HUES64 (cell line): ENCODE measurements at regions not wholly inside any gene's neighbourhood (a gene's known extent, or its start where the extent isn't known, plus 50 kb on each side); places are given as distances from the start of the nearest gene placed in this dataset.
"Not testable (repeated sequence)": the region's sequence is repeated elsewhere in the genome, so short reads cannot be mapped to it uniquely, and the experiment has no call there.

ENCODE experiments used
- H3K27ac ChIP-seq: 2 replicates; pipeline ENCODE4 v1.7.0; 2013; ENCODE audit warnings: low read depth, low read length, inconsistent platforms
- H3K27me3 ChIP-seq: 2 replicates; pipeline ENCODE4 v1.6.1; 2013; ENCODE audit warnings: mild to moderate bottlenecking, low read length; ENCODE audit not compliant: insufficient read depth
- H3K36me3 ChIP-seq: 2 replicates; pipeline ENCODE4 v1.6.1; 2013; ENCODE audit warnings: mild to moderate bottlenecking, low read length; ENCODE audit not compliant: insufficient read depth
- H3K4me1 ChIP-seq: 2 replicates; pipeline ENCODE4 v1.6.1; 2013; ENCODE audit warnings: mild to moderate bottlenecking, low read length, moderate library complexity; ENCODE audit not compliant: insufficient read depth
- H3K4me3 ChIP-seq: 2 replicates; pipeline ENCODE4 v1.5.1; 2013; ENCODE audit warnings: mild to moderate bottlenecking, low read length, moderate library complexity
- H3K9ac ChIP-seq: 2 replicates; pipeline ENCODE4 v1.6.1; 2013; ENCODE audit warnings: mild to moderate bottlenecking, low read depth, low read length
- H3K9me3 ChIP-seq: 2 replicates; pipeline ENCODE4 v1.6.1; 2013; ENCODE audit warnings: low read depth, low read length; ENCODE audit not compliant: insufficient read depth
- WGBS: fragments of 150-250, 120-280 bp; methylation state at CpG from one replicate; pipeline ENCODE4 v1.1.7; 2013; ENCODE audit warnings: missing lambda C conversion rate; 5-methylcytosine and 5-hydroxymethylcytosine counted together

DNA sequence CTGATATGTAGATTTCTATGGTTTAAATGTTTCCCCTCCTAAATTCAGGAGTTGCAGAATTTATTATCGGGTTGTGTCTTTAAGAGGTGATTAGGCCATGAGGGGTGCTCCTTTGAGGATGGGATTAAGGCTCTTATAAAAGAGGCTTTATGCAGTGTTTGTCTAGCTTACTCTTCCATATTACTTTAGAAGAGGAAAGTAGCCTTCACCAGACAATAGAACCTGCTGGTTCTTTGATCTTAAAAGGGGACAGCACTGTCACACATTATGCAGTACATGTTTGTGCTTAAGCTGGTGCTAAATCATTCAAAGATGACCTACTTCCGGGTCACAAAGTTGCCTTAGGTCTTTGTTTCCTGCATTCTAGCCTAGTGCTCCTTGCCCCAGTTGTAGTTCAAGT, 81.0 kb downstream of the CPXCR1 start:
- no peak overlapping the region for H3K4me3 ChIP-seq
- no peaks in the 10 kb centered on the region for H3K27me3 ChIP-seq
- H3K9me3 ChIP-seq = no peaks in the 10 kb centered on the region
- 72% methylated on average over 2 of the region's 2 CpGs for WGBS
- H3K9ac ChIP-seq = no peak overlapping the region
- H3K27ac ChIP-seq = no peak overlapping the region
- H3K4me1 ChIP-seq = no peaks in the 10 kb centered on the region
- H3K36me3 ChIP-seq = no peaks in the 10 kb centered on the region

DNA sequence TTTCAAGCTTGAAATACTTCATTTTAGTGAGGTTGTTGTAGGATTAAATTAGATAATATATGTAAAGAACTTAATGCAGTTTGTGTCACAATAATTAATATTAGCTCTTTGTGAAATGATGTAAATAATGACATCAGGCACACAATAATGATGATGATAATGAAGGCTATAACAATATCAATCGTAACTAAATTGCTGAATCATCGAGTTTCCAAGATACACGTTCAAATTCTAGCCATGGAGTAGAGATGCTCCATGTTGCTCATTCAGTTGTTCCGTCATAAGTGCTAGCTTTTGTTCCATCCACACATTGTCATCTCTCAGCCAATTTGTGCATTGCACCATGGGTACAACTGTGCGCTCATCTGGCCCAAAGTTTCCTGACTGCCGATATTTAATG, 83.1 kb downstream of the CPXCR1 start:
- no peaks in the 10 kb centered on the region for H3K27me3 ChIP-seq
- no peaks in the 10 kb centered on the region for H3K4me1 ChIP-seq
- H3K9me3 ChIP-seq = no peaks in the 10 kb centered on the region
- WGBS = 97% methylated on average over 6 of the region's 6 CpGs
- no peaks in the 10 kb centered on the region for H3K36me3 ChIP-seq
- H3K4me3 ChIP-seq = no peak overlapping the region
- H3K9ac ChIP-seq = no peak overlapping the region
- H3K27ac ChIP-seq = no peak overlapping the region

DNA sequence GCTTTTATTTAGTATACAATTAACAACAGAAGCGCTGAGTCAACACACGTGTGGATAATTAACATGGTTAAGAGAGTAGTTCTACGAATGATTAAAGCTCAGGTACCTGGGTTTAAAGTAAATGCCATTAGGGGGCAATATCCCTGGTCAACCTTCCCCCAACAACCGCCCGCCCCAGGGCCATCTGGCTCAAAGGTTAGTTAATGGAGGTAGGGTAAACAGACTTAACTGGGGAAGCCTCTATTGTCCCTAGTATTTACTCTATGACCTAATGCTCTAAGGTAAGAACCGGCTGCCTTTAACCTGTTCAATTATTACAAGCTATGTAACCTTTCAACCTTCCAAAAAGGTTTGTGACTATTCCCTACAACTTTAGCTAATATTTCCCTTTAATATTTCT, 90.7 kb downstream of the CPXCR1 start:
- WGBS = 71% methylated on average over 3 of the region's 6 CpGs
- not testable (repeated sequence) for H3K27ac ChIP-seq, H3K36me3 ChIP-seq, H3K9me3 ChIP-seq, H3K9ac ChIP-seq, H3K4me1 ChIP-seq, H3K27me3 ChIP-seq, H3K4me3 ChIP-seq

DNA sequence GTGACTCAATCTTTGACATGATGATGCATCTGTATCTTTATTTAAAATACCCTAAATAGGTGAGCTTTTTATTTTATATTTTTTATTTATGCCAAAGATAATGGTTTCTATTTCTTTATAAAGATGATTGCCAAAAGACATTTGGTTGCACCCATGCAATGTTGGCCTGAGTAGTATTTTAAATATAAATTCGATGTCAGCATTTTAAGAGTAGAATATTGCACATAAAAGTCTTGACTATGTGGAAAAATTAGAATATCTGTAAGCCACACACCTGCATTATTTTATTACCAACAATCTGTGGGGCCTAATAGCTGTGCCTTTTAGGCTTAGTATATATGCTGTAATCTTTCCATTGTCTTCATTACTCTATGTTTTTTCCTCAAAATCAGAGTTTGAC, 91.4 kb downstream of the CPXCR1 start:
- no peaks in the 10 kb centered on the region for H3K4me1 ChIP-seq
- no peaks in the 10 kb centered on the region for H3K36me3 ChIP-seq
- H3K9me3 ChIP-seq = no peaks in the 10 kb centered on the region
- WGBS = 100% methylated on average over 1 of the region's 1 CpG
- H3K27ac ChIP-seq = no peak overlapping the region
- H3K4me3 ChIP-seq = no peak overlapping the region
- no peak overlapping the region for H3K9ac ChIP-seq
- no peaks in the 10 kb centered on the region for H3K27me3 ChIP-seq

DNA sequence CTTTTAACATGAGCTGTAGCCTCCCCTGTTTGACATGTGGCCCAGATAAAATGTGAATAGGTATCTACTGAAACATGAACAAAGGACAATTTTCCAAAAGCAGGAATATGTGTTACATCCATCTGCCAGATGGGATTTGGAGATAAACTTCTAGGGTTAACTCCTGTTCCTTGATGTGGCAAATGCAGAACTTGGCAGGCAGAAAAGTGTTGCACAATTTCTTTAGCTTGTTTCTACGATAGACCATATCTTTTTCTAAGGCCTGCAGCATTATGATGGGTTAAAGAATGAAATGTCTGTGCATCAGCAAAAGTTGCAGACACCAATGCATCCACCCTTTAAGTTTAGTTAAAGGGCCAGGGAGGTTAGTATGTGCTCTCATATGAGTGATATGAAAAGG, 96.8 kb downstream of the CPXCR1 start:
- not testable (repeated sequence) for H3K4me3 ChIP-seq, H3K4me1 ChIP-seq, H3K36me3 ChIP-seq, H3K9ac ChIP-seq, H3K27me3 ChIP-seq, H3K9me3 ChIP-seq, H3K27ac ChIP-seq
- 100% methylated on average over 1 of the region's 1 CpG for whole genome bisulfite sequencing

DNA sequence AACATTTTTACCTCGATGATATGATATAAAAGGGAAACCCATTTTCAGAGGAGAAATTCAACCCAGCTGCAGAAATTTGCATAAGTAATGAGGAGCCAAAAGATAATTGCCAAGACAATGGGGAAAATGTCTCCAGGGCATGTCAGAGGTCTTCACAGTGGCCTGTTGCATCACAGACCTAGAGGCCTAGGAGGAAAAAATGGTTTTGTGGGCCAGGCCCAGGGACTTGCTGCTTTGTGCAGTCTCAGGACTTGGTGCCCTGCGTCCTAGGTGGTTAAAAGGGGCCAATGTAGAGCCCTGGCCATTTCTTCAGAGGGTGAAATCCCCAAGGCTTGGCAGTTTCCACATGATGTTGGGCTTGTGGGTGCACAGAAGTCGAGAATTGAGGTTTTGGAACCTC, 106.9 kb downstream of the CPXCR1 start:
- 96% methylated on average over 3 of the region's 3 CpGs for WGBS
- H3K4me1 ChIP-seq = no peaks in the 10 kb centered on the region
- H3K27ac ChIP-seq = no peak overlapping the region
- H3K36me3 ChIP-seq = no peaks in the 10 kb centered on the region
- no peak overlapping the region for H3K4me3 ChIP-seq
- H3K27me3 ChIP-seq = no peaks in the 10 kb centered on the region
- H3K9ac ChIP-seq = no peak overlapping the region
- H3K9me3 ChIP-seq = no peaks in the 10 kb centered on the region

DNA sequence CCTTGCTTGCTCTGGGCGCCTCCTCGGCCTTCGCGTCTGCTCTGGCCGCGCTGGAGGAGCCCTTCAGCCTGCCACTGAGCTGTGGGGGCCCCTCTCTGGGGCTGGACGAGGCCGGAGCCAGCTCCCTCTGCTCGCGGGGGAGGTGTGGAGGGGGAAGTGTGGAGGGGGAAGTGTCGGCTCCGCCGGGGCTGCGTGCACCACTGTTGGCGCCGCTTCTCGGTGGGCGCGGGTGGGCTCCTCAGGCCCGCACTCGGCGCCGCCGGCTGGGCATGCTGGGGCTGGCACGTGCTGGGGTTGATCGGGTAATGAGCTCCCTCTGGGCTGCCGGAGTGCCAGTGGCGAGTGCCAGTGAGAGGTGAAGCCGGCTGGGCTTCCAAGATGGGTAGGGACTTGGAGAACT, 116.7 kb downstream of the CPXCR1 start:
- Histone ChIP-seq H3K4me1 (no peaks in the 10 kb centered on the region), H3K9ac (no peak overlapping the region), H3K27me3 (no peaks in the 10 kb centered on the region), H3K4me3 (no peak overlapping the region), H3K27ac (no peak overlapping the region), H3K36me3 (no peaks in the 10 kb centered on the region), H3K9me3 (no peaks in the 10 kb centered on the region)
- WGBS = 94% methylated on average over 29 of the region's 29 CpGs

DNA sequence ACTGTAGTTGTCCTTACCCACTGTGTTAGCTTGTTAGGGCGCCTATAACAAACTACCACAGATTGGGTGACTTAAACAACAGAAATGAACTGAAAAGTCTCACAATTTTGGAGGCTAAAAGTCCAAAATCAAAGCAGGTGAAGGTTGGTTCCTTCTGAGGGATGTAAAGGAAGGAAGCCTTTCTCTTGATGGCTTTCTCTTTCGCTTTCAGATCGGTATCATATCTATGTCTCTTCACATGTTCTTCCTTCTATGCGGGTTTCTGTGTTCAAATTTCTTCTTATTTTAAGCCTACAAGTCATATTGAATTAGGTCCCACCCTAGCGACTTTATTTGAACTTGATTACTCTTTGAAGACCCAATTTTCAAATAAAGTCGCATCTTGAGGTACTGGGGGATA, 118.6 kb downstream of the CPXCR1 start:
- no peak overlapping the region for H3K4me3 ChIP-seq
- no peak overlapping the region for H3K27ac ChIP-seq
- no peaks in the 10 kb centered on the region for H3K36me3 ChIP-seq
- H3K27me3 ChIP-seq = no peaks in the 10 kb centered on the region
- H3K9ac ChIP-seq = no peak overlapping the region
- H3K4me1 ChIP-seq = no peaks in the 10 kb centered on the region
- H3K9me3 ChIP-seq = no peaks in the 10 kb centered on the region
- 95% methylated on average over 5 of the region's 6 CpGs for WGBS

DNA sequence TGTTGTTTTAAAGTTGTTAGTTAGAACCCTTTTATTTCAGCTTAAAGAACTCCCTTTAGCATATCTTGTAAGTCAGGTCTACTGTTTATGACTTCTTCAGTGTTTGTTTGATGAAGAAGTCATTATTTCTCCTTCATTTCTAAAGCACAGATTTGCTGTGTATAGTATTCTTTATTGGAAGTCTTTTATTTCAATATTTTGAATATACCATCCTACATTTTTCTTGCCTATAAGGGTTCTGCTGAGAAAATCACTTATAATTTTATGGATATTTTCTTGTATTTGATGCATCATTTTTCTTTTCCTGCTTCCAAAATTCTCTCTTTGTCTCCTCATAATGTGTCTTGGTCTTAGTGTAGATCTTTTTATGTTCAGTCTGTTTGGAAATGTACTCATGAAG, 134.5 kb downstream of the CPXCR1 start:
- Histone ChIP-seq H3K36me3 (no peaks in the 10 kb centered on the region), H3K27ac (no peak overlapping the region), H3K9ac (no peak overlapping the region), H3K27me3 (no peaks in the 10 kb centered on the region), H3K9me3 (no peaks in the 10 kb centered on the region), H3K4me1 (no peaks in the 10 kb centered on the region), H3K4me3 (no peak overlapping the region)

DNA sequence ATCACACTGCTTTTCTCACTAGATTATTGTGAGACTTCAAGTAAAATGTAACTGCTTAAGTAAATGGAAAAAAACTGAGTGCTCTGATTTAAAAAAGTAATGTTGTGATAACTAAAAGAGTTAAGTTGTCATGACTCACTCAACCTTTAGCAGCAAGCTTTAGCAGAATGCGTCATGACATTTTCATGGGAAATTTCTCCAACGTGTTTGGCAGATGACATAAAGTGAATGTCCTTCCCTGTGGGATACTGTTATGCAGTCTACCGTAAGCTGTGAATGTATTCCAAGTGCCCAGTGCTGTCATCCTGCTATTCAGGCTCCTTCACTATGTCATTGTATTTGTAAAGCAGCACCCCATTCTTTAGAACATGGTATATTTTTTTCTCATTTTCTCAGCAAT, 136.2 kb downstream of the CPXCR1 start:
- H3K4me1 ChIP-seq = no peaks in the 10 kb centered on the region
- no peaks in the 10 kb centered on the region for H3K27me3 ChIP-seq
- H3K9me3 ChIP-seq = no peaks in the 10 kb centered on the region
- H3K4me3 ChIP-seq = no peak overlapping the region
- WGBS = 83% methylated on average over 3 of the region's 3 CpGs
- H3K36me3 ChIP-seq = no peaks in the 10 kb centered on the region
- H3K27ac ChIP-seq = no peak overlapping the region
- no peak overlapping the region for H3K9ac ChIP-seq

DNA sequence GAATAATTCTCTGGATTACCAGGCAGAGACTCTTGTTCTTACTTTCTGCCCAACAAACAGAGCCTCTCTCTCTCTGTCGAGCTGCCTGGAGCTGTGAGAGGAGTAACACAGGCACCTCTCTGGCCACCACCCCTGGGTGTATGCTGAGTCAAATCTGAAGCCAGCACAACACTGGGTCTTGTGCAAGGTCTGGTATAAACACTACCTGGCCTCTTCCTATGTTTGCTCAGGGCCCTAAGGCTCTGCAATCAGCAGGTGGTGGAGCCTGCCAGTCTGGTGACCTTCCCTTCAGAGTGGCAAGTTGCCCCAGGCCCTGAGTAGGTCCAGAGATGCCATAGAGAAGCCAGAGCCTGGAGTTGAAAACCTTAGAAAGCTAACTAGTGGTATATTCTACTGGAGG, 139.9 kb downstream of the CPXCR1 start:
- H3K4me1 ChIP-seq = no peaks in the 10 kb centered on the region
- H3K27me3 ChIP-seq = no peaks in the 10 kb centered on the region
- no peaks in the 10 kb centered on the region for H3K9me3 ChIP-seq
- WGBS = 100% methylated on average over 1 of the region's 1 CpG
- no peaks in the 10 kb centered on the region for H3K36me3 ChIP-seq
- no peak overlapping the region for H3K4me3 ChIP-seq
- H3K27ac ChIP-seq = no peak overlapping the region
- no peak overlapping the region for H3K9ac ChIP-seq

DNA sequence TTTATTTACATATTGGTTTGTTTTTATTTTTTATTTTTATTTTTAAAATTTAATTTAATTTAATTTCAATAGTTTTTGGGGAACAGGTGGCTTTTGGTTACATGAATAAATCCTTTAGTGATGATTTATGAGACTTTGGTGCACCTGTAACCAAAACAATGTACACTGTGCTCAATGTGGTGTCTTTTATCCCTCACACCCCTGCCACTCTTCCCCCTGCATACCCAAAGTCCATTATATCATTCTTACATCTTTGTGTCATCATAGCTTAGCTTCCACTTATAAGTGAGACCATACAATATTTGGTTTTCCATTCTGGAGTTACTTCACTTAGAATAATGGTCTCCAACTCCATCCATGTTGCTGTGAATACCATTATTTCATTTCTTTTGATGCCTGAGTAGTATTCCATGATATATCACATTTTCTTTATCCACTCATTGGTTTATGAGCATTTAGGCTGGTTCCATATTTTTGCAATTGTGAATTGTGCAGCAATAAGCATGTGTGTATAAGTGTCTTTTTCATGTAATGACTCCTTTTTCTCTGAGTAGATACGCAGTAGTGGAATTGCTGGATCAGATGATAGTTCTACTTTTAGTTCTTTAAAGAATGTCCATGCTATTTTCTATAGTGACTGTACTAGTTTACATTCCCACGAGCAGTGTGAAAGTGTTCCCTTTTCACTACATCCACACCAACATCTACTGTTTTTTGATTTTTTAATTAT, 157.1 kb downstream of the CPXCR1 start:
- no peak overlapping the region for H3K9ac ChIP-seq
- WGBS = 100% methylated on average over 1 of the region's 2 CpGs

More for the DNA sequence above, 157.1 kb downstream of the CPXCR1 start:
- H3K4me3 ChIP-seq = no peak overlapping the region
- no peaks in the 10 kb centered on the region for H3K36me3 ChIP-seq
- H3K27ac ChIP-seq = no peak overlapping the region
- no peaks in the 10 kb centered on the region for H3K27me3 ChIP-seq
- no peaks in the 10 kb centered on the region for H3K4me1 ChIP-seq
- no peaks in the 10 kb centered on the region for H3K9me3 ChIP-seq
